HFFc6 (cell line): ENCODE measurements at regions not wholly inside any gene's neighbourhood (a gene's known extent, or its start where the extent isn't known, plus 50 kb on each side); places are given as distances from the start of the nearest gene placed in this dataset.

Source experiments
- DNase-seq: peaks from one replicate; pipeline ENCODE4 v3.0.0-alpha.2; 2018
- H3K27ac Mint-ChIP-seq: 2 replicates; pipeline ENCODE4 v1.8.0; 2020; ENCODE audit warnings: mild to moderate bottlenecking, mixed read lengths
- H3K27me3 Mint-ChIP-seq: 2 replicates; pipeline ENCODE4 v1.8.0; 2021; ENCODE audit warnings: mild to moderate bottlenecking, moderate library complexity, mixed read lengths; ENCODE audit not compliant: insufficient read depth
- H3K36me3 Mint-ChIP-seq: 2 replicates; pipeline ENCODE4 v1.8.0; 2021; ENCODE audit warnings: low read depth, mixed read lengths
- H3K4me1 Mint-ChIP-seq: 2 replicates; pipeline ENCODE4 v1.8.0; 2020; ENCODE audit warnings: low read depth, mixed read lengths
- H3K4me3 Mint-ChIP-seq: 2 replicates; pipeline ENCODE4 v1.8.0; 2020; ENCODE audit warnings: mild to moderate bottlenecking, moderate library complexity, mixed read lengths
- H3K9me3 Mint-ChIP-seq: 2 replicates; pipeline ENCODE4 v1.8.0; 2020; ENCODE audit warnings: mild to moderate bottlenecking, mixed read lengths
- CTCF ChIP-seq: fragments of 200-600 bp; sonication (generic); IDR thresholded peaks from 2 replicates; pipeline ENCODE4 v1.5.0; 2021; ENCODE audit warnings: antibody characterized with exemption, mild to moderate bottlenecking

- Mint-ChIP-seq H3K27ac (no peak overlapping the region), H3K9me3 (peaks cover 15% of the 10 kb centered on the region; the same call in 1 of the 2 replicates), H3K4me1 (no peaks in the 10 kb centered on the region), H3K36me3 (no peaks in the 10 kb centered on the region), H3K27me3 (no peaks in the 10 kb centered on the region; the same call in none of the 2 replicates), H3K4me3 (no peak overlapping the region)
- no peak for DNase-seq
- TF ChIP-seq CTCF: no peak
These were observed 120.1 kb downstream of the KCTD15 start for GRCh38 chr19:33916792-33917191.

GRCh38 chr19:33919291-33919690, 122.6 kb downstream of the KCTD15 start:
- H3K4me3 Mint-ChIP-seq: no peak overlapping the region
- H3K36me3 Mint-ChIP-seq: no peaks in the 10 kb centered on the region
- H3K4me1 Mint-ChIP-seq: no peaks in the 10 kb centered on the region
- H3K27ac Mint-ChIP-seq: no peak overlapping the region
- H3K9me3 Mint-ChIP-seq: no peaks in the 10 kb centered on the region; the same call in 1 of the 2 replicates
- H3K27me3 Mint-ChIP-seq: no peaks in the 10 kb centered on the region; the same call in 1 of the 2 replicates
- no peak for DNase-seq
- TF ChIP-seq CTCF: no peak

GRCh38 chr19:33921165-33921564, 124.5 kb downstream of the KCTD15 start:
- no peaks in the 10 kb centered on the region for H3K36me3 Mint-ChIP-seq
- no peaks in the 10 kb centered on the region for H3K4me1 Mint-ChIP-seq
- no peak overlapping the region for H3K27ac Mint-ChIP-seq
- TF ChIP-seq CTCF: no peak
- DNase-seq: no peak
- H3K4me3 Mint-ChIP-seq: no peak overlapping the region
- peaks cover 7% of the 10 kb centered on the region for H3K9me3 Mint-ChIP-seq
- H3K27me3 Mint-ChIP-seq: peaks cover 3% of the 10 kb centered on the region

- no peaks in the 10 kb centered on the region for H3K36me3 Mint-ChIP-seq
- DNase-seq: no peak
- H3K27me3 Mint-ChIP-seq: peaks cover 8% of the 10 kb centered on the region
- no peak overlapping the region for H3K27ac Mint-ChIP-seq
- no peaks in the 10 kb centered on the region for H3K4me1 Mint-ChIP-seq
- no peak for TF ChIP-seq CTCF
- peaks cover 19% of the 10 kb centered on the region for H3K9me3 Mint-ChIP-seq
- H3K4me3 Mint-ChIP-seq: no peak overlapping the region
These were observed 129.6 kb downstream of the KCTD15 start for GRCh38 chr19:33926306-33926705.

- peaks cover 19% of the 10 kb centered on the region for H3K9me3 Mint-ChIP-seq
- H3K36me3 Mint-ChIP-seq: no peaks in the 10 kb centered on the region
- H3K27ac Mint-ChIP-seq: no peak overlapping the region
- H3K4me1 Mint-ChIP-seq: no peaks in the 10 kb centered on the region
- H3K4me3 Mint-ChIP-seq: no peak overlapping the region
- peaks cover 12% of the 10 kb centered on the region for H3K27me3 Mint-ChIP-seq
- no peak for DNase-seq
- TF ChIP-seq CTCF: no peak
These were observed 131.3 kb downstream of the KCTD15 start for GRCh38 chr19:33927789-33928457.
